Breast epithelium (tissue), 4 donors: ENCODE measurements at regions not wholly inside any gene's neighbourhood (a gene's known extent, or its start where the extent isn't known, plus 50 kb on each side); places are given as distances from the start of the nearest gene placed in this dataset.

Source experiments
- DNase-seq, 2 donors: peaks; one replicate each; pipeline ENCODE4 v3.0.0-alpha.2; 2019; ENCODE audit warnings: low spot score in 2 of 2
- H3K27ac ChIP-seq, 2 donors: fragments of 200-600 bp; sonication (generic) in 1 of 2; one replicate each; pipeline ENCODE4 v1.5.1; 2016 to 2019; ENCODE audit warnings: mild to moderate bottlenecking in 1 of 2
- H3K27me3 ChIP-seq, 2 donors: fragments of 200-600 bp; sonication (generic) in 1 of 2; one replicate each; pipeline versions ENCODE4 v1.5.1 to v1.6.0; 2017 to 2019; ENCODE audit warnings: control low read depth in 1 of 2, mild to moderate bottlenecking in 1 of 2
- H3K36me3 ChIP-seq: fragments of 200-600 bp; one replicate; pipeline ENCODE4 v1.5.1; 2019
- H3K4me1 ChIP-seq, 2 donors: fragments of 200-600 bp; sonication (generic); one replicate each; pipeline ENCODE4 v1.5.1; 2016 to 2019; ENCODE audit warnings: control low read depth in 1 of 2
- H3K4me3 ChIP-seq, 3 donors: fragments of 200-600 bp; sonication (generic); 1 replicate in 2 of 3; 2 replicates in 1 of 3; pipeline ENCODE4 v1.5.1; 2016 to 2019; ENCODE audit warnings: mild to moderate bottlenecking in 3 of 3, moderate library complexity in 2 of 3
- H3K9me3 ChIP-seq, 2 donors: fragments of 200-600 bp; sonication (generic) in 1 of 2; one replicate each; pipeline ENCODE4 v1.5.1; 2016 to 2019; ENCODE audit warnings: control low read depth in 1 of 2
- CTCF ChIP-seq, 3 donors: fragments of 450-650 bp; IDR thresholded peaks; one replicate each; pipeline ENCODE4 v1.5.1; 2016 to 2017; ENCODE audit warnings: antibody characterized with exemption in 3 of 3, mild to moderate bottlenecking in 3 of 3, moderate library complexity in 3 of 3
- POLR2A ChIP-seq: fragments of 450-650 bp; IDR thresholded peaks from one replicate; pipeline ENCODE4 v1.6.1; 2016; ENCODE audit warnings: antibody characterized with exemption, mild to moderate bottlenecking, moderate library complexity
- POLR2AphosphoS5 ChIP-seq, 3 donors: sonication (generic); formaldehyde crosslinking; IDR thresholded peaks; one replicate each; pipeline ENCODE4 v1.6.1; 2017; ENCODE audit warnings: antibody characterized with exemption in 3 of 3
- intact Hi-C: fragments of 100-400 bp; cut with DNase I; formaldehyde crosslinking; loops from one replicate; pipeline ENCODE4 v1.15.1; 2023; ENCODE audit warnings: low total_unique reads

GRCh38 chr3:102905811-102906210 lies 471.0 kb downstream of the ZPLD1 start:
- Histone ChIP-seq H3K36me3 (no peaks in the 10 kb centered on the region), H3K9me3 (no peaks in the 10 kb centered on the region), H3K27ac (no peak overlapping the region), H3K4me3 (no peak overlapping the region), H3K4me1 (no peaks in the 10 kb centered on the region), H3K27me3 (no peaks in the 10 kb centered on the region)
- no peak for TF ChIP-seq CTCF (IDR thresholded peaks at IDR 0.05)
- TF ChIP-seq POLR2AphosphoS5 (IDR thresholded peaks at IDR 0.05), result no peak
- no peak for TF ChIP-seq POLR2A
- intact Hi-C loops, result no loop called here
- no peak for DNase-seq

GRCh38 chr3:102906818-102907217 lies 472.0 kb downstream of the ZPLD1 start:
- no peak overlapping the region for H3K4me3 ChIP-seq
- intact Hi-C loops, result no loop called here
- no peak overlapping the region for H3K27ac ChIP-seq
- H3K27me3 ChIP-seq, result no peaks in the 10 kb centered on the region
- DNase-seq, result no peak
- no peaks in the 10 kb centered on the region for H3K4me1 ChIP-seq
- TF ChIP-seq CTCF (IDR thresholded peaks at IDR 0.05), result no peak
- TF ChIP-seq POLR2A, result no peak
- H3K9me3 ChIP-seq, result no peaks in the 10 kb centered on the region
- no peaks in the 10 kb centered on the region for H3K36me3 ChIP-seq

- Histone ChIP-seq H3K4me1 (no peaks in the 10 kb centered on the region), H3K36me3 (peaks cover 5% of the 10 kb centered on the region), H3K4me3 (no peak overlapping the region), H3K27ac (no peak overlapping the region), H3K27me3 (no peaks in the 10 kb centered on the region), H3K9me3 (no peaks in the 10 kb centered on the region)
- intact Hi-C loops, result no loop called here
- TF ChIP-seq POLR2A (no peak), CTCF (IDR thresholded peaks at IDR 0.05) (no peak), POLR2AphosphoS5 (IDR thresholded peaks at IDR 0.05) (no peak)
- DNase-seq, result no peak
Measured at GRCh38 chr3:102909904-102910303, 475.1 kb downstream of the ZPLD1 start.

- Histone ChIP-seq H3K27me3 (no peaks in the 10 kb centered on the region), H3K36me3 (peaks cover 5% of the 10 kb centered on the region), H3K27ac (no peak overlapping the region), H3K4me3 (no peak overlapping the region), H3K9me3 (peaks cover 0 to 11% of the 10 kb centered on the region in 2 donors), H3K4me1 (no peaks in the 10 kb centered on the region)
- TF ChIP-seq CTCF (IDR thresholded peaks at IDR 0.05) (no peak), POLR2A (no peak), POLR2AphosphoS5 (IDR thresholded peaks at IDR 0.05) (no peak)
- DNase-seq, result no peak
- intact Hi-C loops, result no loop called here
Measured at GRCh38 chr3:102916532-102916931, 481.7 kb downstream of the ZPLD1 start.

- TF ChIP-seq POLR2A, result no peak
- TF ChIP-seq CTCF (IDR thresholded peaks at IDR 0.05), result no peak
- no peak for TF ChIP-seq POLR2AphosphoS5 (IDR thresholded peaks at IDR 0.05)
- Histone ChIP-seq H3K4me3 (no peak overlapping the region), H3K27ac (no peak overlapping the region), H3K36me3 (no peaks in the 10 kb centered on the region), H3K4me1 (no peaks in the 10 kb centered on the region), H3K27me3 (no peaks in the 10 kb centered on the region), H3K9me3 (peaks cover 0 to 15% of the 10 kb centered on the region in 2 donors)
- intact Hi-C loops, result no loop called here
- DNase-seq, result no peak
Measured at GRCh38 chr3:102926618-102927017, 491.8 kb downstream of the ZPLD1 start.
